Cardiac fibroblast (primary cell): ENCODE measurements at regions not wholly inside any gene's neighbourhood (a gene's known extent, or its start where the extent isn't known, plus 50 kb on each side); places are given as distances from the start of the nearest gene placed in this dataset.

Source experiments
- DNase-seq, 2 donors: peaks; one replicate each; pipeline versions ENCODE4 v3.0.0 to v3.0.0-alpha.2; 2010; ENCODE audit warnings: low read depth in 2 of 2
- H3K4me3 ChIP-seq, 2 donors: replicated peaks in 1 of 2; 1 replicate in 1 of 2; 2 replicates in 1 of 2; pipeline ENCODE4 v1.5.1; 2011; ENCODE audit warnings: low read depth in 2 of 2, low read length in 2 of 2, mild to moderate bottlenecking in 2 of 2, moderate library complexity in 1 of 2
- TF ChIP-seq, protein P1 (sequence below): IDR thresholded peaks from one replicate; pipeline ENCODE4 v1.5.1; 2011; ENCODE audit warnings: low read depth, mild to moderate bottlenecking, low read length, inconsistent platforms

- DNase-seq: no peak
- TF ChIP-seq, protein P1, sequence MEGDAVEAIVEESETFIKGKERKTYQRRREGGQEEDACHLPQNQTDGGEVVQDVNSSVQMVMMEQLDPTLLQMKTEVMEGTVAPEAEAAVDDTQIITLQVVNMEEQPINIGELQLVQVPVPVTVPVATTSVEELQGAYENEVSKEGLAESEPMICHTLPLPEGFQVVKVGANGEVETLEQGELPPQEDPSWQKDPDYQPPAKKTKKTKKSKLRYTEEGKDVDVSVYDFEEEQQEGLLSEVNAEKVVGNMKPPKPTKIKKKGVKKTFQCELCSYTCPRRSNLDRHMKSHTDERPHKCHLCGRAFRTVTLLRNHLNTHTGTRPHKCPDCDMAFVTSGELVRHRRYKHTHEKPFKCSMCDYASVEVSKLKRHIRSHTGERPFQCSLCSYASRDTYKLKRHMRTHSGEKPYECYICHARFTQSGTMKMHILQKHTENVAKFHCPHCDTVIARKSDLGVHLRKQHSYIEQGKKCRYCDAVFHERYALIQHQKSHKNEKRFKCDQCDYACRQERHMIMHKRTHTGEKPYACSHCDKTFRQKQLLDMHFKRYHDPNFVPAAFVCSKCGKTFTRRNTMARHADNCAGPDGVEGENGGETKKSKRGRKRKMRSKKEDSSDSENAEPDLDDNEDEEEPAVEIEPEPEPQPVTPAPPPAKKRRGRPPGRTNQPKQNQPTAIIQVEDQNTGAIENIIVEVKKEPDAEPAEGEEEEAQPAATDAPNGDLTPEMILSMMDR: no peak
Measured at GRCh38 chr4:178784491-178784890, 1342.3 kb upstream of the AGA start.

GRCh38 chr4:178789279-178789678, 1347.0 kb upstream of the AGA start:
- TF ChIP-seq, protein P1: no peak
- H3K4me3 ChIP-seq: no peak overlapping the region
- no peak for DNase-seq

More at GRCh38 chr4:178784491-178784890, 1342.3 kb upstream of the AGA start:
- no peak overlapping the region for H3K4me3 ChIP-seq

DNA sequence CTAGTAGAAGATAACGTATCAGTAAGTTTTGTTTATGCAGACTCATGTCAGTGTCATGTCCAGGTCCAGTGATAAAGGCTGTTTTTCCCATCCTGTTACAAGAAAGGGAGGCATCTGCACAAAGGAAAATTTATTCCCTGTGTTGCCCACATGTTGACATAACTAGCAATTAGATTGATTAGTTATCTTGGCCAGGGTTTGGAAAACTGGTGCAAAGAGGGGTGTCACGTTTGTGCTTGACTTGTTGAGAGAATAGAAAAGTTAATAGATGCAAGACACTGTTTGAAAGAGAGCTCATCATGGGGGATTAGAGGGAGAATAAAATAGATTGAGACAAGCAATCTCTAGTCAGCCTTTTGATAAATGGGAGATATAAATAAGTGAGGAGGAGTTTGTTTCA, 1357.0 kb upstream of the AGA start:
- TF ChIP-seq, protein P1: no peak
- no peak overlapping the region for H3K4me3 ChIP-seq
- no peak for DNase-seq

- DNase-seq: no peak
- no peak overlapping the region for H3K4me3 ChIP-seq
- TF ChIP-seq, protein P1: no peak
Measured at GRCh38 chr4:178808106-178808505, 1365.9 kb upstream of the AGA start.

DNA sequence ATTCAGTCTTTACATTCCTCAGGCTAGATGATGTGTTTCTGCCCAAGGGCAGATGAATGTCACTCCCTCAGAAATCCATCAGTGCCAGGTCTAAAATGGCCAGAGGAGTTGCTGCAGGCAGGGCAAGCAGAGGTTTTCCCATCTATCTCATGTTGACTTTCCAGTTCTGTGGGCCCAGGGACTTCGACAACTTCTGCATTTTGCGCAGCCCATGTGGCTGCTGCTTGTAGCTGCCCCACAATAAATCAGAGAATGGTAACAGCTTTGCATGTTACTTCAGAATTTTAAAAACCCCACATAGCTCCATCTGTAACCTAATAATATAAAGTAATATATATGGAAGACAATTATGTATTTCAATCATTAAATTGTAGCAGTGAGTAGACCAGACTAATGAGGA, 1367.7 kb upstream of the AGA start:
- H3K4me3 ChIP-seq: no peak overlapping the region
- no peak for DNase-seq
- TF ChIP-seq, protein P1: no peak

- TF ChIP-seq, protein P1: no peak
- no peak for DNase-seq
Measured at GRCh38 chr4:178811356-178811755, 1369.1 kb upstream of the AGA start.

GRCh38 chr4:178812866-178813265, 1370.6 kb upstream of the AGA start:
- TF ChIP-seq, protein P1: no peak

More at GRCh38 chr4:178811356-178811755, 1369.1 kb upstream of the AGA start:
- no peak overlapping the region for H3K4me3 ChIP-seq

More at GRCh38 chr4:178812866-178813265, 1370.6 kb upstream of the AGA start:
- no peak for DNase-seq
- H3K4me3 ChIP-seq: no peak overlapping the region
